Lung (tissue), 11 donors: ENCODE measurements at regions not wholly inside any gene's neighbourhood (a gene's known extent, or its start where the extent isn't known, plus 50 kb on each side); places are given as distances from the start of the nearest gene placed in this dataset.

ENCODE experiments used
- ATAC-seq: fragments of 200-7000 bp; cut with Tn5 transposase; one replicate; pipeline ENCODE4 v1.9.1; 2020; ENCODE audit warnings: moderate number of reproducible peaks; ENCODE audit not compliant: insufficient read depth, low FRiP score
- DNase-seq, 3 donors: peaks; one replicate each; pipeline ENCODE4 v3.0.0-alpha.2; 2013 to 2017
- H3K27ac ChIP-seq, 2 donors: one replicate each; pipeline ENCODE4 v1.5.1; 2013; ENCODE audit warnings: mild to moderate bottlenecking in 2 of 2, moderate library complexity in 2 of 2, control low read depth in 1 of 2, inconsistent platforms in 1 of 2, low read depth in 1 of 2, low read length in 1 of 2
- H3K27me3 ChIP-seq, 3 donors: one replicate each; pipeline ENCODE4 v1.5.1; 2013; ENCODE audit warnings: low read length in 2 of 3; ENCODE audit not compliant: control insufficient read depth in 3 of 3, insufficient read depth in 3 of 3
- H3K36me3 ChIP-seq, 4 donors: one replicate each; pipeline ENCODE4 v1.5.1; 2013; ENCODE audit warnings: low read length in 4 of 4, mild to moderate bottlenecking in 1 of 4, moderate library complexity in 1 of 4; ENCODE audit not compliant: control insufficient read depth in 4 of 4, insufficient read depth in 4 of 4
- H3K4me1 ChIP-seq, 5 donors: one replicate each; pipeline ENCODE4 v1.5.1; 2013; ENCODE audit warnings: low read length in 5 of 5, mild to moderate bottlenecking in 2 of 5, moderate library complexity in 1 of 5; ENCODE audit not compliant: control insufficient read depth in 5 of 5, insufficient read depth in 5 of 5
- H3K4me3 ChIP-seq: one replicate; pipeline ENCODE4 v1.5.1; 2013; ENCODE audit warnings: mild to moderate bottlenecking, control low read depth, moderate library complexity
- H3K9ac ChIP-seq, 2 donors: one replicate each; pipeline ENCODE4 v1.5.1; 2013; ENCODE audit warnings: low read length in 2 of 2, control low read depth in 1 of 2; ENCODE audit not compliant: insufficient read depth in 1 of 2
- H3K9me3 ChIP-seq, 4 donors: one replicate each; pipeline ENCODE4 v1.5.1; 2013; ENCODE audit warnings: low read length in 3 of 4, mild to moderate bottlenecking in 1 of 4, moderate library complexity in 1 of 4; ENCODE audit not compliant: control insufficient read depth in 4 of 4, insufficient read depth in 3 of 4
- CTCF ChIP-seq: IDR thresholded peaks from 2 replicates; pipeline ENCODE4 v1.5.1; 2012; ENCODE audit warnings: mild to moderate bottlenecking; ENCODE audit errors: control extremely low read depth, extremely low read depth
- WGBS, 2 donors: extraction: QIAGEN DNeasy Blood & Tissue Kit; methylation state at CpG; one replicate each; pipeline ENCODE4 v1.1.7; 2013; 5-methylcytosine and 5-hydroxymethylcytosine counted together
- donor health status: control.
- donor health status: control.
- donor health status: Bipolar disorder and iron deficiency.
- donor health status: healthy.
- donor health status: DM: yes; HTN: yes; CAD: no.

- ATAC-seq (no peak), DNase-seq (no peak)
- peaks cover 0 to 3% (median 0%) of the 10 kb centered on the region in 4 donors for H3K9me3 ChIP-seq
- H3K27ac ChIP-seq = no peak overlapping the region
- no peak for TF ChIP-seq CTCF
- H3K36me3 ChIP-seq = no peaks in the 10 kb centered on the region
- H3K4me1 ChIP-seq = no peaks in the 10 kb centered on the region
- no peak overlapping the region for H3K9ac ChIP-seq
- 11 to 37% methylated on average over 9 of the region's 9 CpGs for WGBS, 2 donors
- H3K27me3 ChIP-seq = peaks cover 0 to 36% (median 30%) of the 10 kb centered on the region in 3 donors
- no peak overlapping the region for H3K4me3 ChIP-seq
Measured at GRCh38 chr9:126561582-126561981, 52.1 kb upstream of the LMX1B start.

GRCh38 chr9:126563556-126563955, 50.2 kb upstream of the LMX1B start:
- Histone ChIP-seq H3K27ac (no peak overlapping the region), H3K9me3 (peaks cover 0 to 3% (median 0%) of the 10 kb centered on the region in 4 donors), H3K27me3 (peaks cover 0 to 39% (median 30%) of the 10 kb centered on the region in 3 donors), H3K36me3 (no peaks in the 10 kb centered on the region), H3K4me1 (no peaks in the 10 kb centered on the region), H3K9ac (no peak overlapping the region), H3K4me3 (no peak overlapping the region)
- no peak for TF ChIP-seq CTCF
- 82 to 92% methylated on average over 4 of the region's 4 CpGs for WGBS, 2 donors
- ATAC-seq (no peak), DNase-seq (no peak)
